Gastrocnemius medialis (tissue), 4 donors: ENCODE measurements at regions not wholly inside any gene's neighbourhood (a gene's known extent, or its start where the extent isn't known, plus 50 kb on each side); places are given as distances from the start of the nearest gene placed in this dataset.

Source experiments
- POLR2A ChIP-seq, 2 donors: fragments of 450-650 bp; IDR thresholded peaks; one replicate each; pipeline ENCODE4 v1.6.1; 2017; ENCODE audit warnings: antibody characterized with exemption in 2 of 2, mild to moderate bottlenecking in 2 of 2, moderate library complexity in 2 of 2
- TF ChIP-seq, protein P1 (sequence below), 5 experiments: fragments of 450-650 bp in 3 of 5; fragments of 200-600 bp in 2 of 5; sonication (generic) in 2 of 5; IDR thresholded peaks in 4 of 5; conservative IDR thresholded peaks in 1 of 5; 1 replicate in 4 of 5; 2 replicates in 1 of 5; pipeline ENCODE4 v1.5.1; 2016 to 2019; ENCODE audit warnings: antibody characterized with exemption in 5 of 5, mild to moderate bottlenecking in 3 of 5, moderate library complexity in 3 of 5

- TF ChIP-seq POLR2A (IDR thresholded peaks at IDR 0.05) = no peak
- TF ChIP-seq, protein P1, sequence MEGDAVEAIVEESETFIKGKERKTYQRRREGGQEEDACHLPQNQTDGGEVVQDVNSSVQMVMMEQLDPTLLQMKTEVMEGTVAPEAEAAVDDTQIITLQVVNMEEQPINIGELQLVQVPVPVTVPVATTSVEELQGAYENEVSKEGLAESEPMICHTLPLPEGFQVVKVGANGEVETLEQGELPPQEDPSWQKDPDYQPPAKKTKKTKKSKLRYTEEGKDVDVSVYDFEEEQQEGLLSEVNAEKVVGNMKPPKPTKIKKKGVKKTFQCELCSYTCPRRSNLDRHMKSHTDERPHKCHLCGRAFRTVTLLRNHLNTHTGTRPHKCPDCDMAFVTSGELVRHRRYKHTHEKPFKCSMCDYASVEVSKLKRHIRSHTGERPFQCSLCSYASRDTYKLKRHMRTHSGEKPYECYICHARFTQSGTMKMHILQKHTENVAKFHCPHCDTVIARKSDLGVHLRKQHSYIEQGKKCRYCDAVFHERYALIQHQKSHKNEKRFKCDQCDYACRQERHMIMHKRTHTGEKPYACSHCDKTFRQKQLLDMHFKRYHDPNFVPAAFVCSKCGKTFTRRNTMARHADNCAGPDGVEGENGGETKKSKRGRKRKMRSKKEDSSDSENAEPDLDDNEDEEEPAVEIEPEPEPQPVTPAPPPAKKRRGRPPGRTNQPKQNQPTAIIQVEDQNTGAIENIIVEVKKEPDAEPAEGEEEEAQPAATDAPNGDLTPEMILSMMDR (IDR thresholded peaks at IDR 0.05 in 4 of 5, conservative IDR thresholded peaks at IDR 0.05 in 1 of 5) = no peak
Measured at GRCh38 chr1:8179132-8179793, 138.7 kb upstream of the SLC45A1 start.
